ENCODE measurements at regions not wholly inside any gene's neighbourhood (a gene's known extent, or its start where the extent isn't known, plus 50 kb on each side); places are given as distances from the start of the nearest gene placed in this dataset.
"Not testable (repeated sequence)": the region's sequence is repeated elsewhere in the genome, so short reads cannot be mapped to it uniquely, and the experiment has no call there.

DNA sequence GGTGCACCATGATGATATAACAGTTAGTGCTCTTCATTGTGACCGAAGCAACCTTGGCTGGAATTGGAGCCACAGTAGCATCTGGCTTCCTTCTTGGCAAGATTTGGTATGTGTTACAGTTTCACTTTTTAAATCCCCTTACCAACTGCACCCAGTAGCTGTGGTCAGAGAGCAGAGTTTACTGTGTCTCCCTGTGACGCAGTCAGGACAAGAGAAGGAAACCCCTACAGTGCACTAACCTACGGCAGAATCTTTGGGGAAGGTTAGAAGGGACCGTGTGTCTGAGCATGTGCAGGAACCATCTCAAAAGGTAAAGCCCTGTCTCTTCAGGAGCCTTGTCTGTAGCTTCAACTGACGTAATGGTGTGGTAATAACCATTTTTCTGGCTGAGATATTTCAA lies 134.0 kb downstream of the FAM72B start:
- H3K36me3 ChIP-seq (ENCODE audit: control insufficient read depth, insufficient read depth, low read length); H3K4me1 ChIP-seq (ENCODE audit: control insufficient read depth, insufficient read depth, low read length); H3K4me3 ChIP-seq (ENCODE audit: low read length); DNase-seq; H3K9me3 ChIP-seq (replicated peaks; ENCODE audit: control insufficient read depth, low read depth, low read length); H3K27ac ChIP-seq (ENCODE audit: low read length): not testable (repeated sequence)
- WGBS (ENCODE audit: insufficient coverage), result 80% methylated on average over 1 of the region's 5 CpGs
- H3K27me3 ChIP-seq (ENCODE audit: control insufficient read depth, insufficient read depth, low read length), result peaks cover 18% of the 10 kb centered on the region

- not testable (repeated sequence) for H3K27ac ChIP-seq (ENCODE audit: low read length); H3K4me3 ChIP-seq (ENCODE audit: low read length); H3K4me1 ChIP-seq (ENCODE audit: control insufficient read depth, insufficient read depth, low read length); DNase-seq; H3K36me3 ChIP-seq (ENCODE audit: control insufficient read depth, insufficient read depth, low read length); H3K9me3 ChIP-seq (replicated peaks; ENCODE audit: control insufficient read depth, low read depth, low read length)
- WGBS (ENCODE audit: insufficient coverage), result 0% methylated on average over 2 of the region's 40 CpGs
- H3K27me3 ChIP-seq (ENCODE audit: control insufficient read depth, insufficient read depth, low read length), result peaks cover 18% of the 10 kb centered on the region
These were observed 132.9 kb downstream of the FAM72B start for GRCh38 chr1:121051161-121051790.

DNA sequence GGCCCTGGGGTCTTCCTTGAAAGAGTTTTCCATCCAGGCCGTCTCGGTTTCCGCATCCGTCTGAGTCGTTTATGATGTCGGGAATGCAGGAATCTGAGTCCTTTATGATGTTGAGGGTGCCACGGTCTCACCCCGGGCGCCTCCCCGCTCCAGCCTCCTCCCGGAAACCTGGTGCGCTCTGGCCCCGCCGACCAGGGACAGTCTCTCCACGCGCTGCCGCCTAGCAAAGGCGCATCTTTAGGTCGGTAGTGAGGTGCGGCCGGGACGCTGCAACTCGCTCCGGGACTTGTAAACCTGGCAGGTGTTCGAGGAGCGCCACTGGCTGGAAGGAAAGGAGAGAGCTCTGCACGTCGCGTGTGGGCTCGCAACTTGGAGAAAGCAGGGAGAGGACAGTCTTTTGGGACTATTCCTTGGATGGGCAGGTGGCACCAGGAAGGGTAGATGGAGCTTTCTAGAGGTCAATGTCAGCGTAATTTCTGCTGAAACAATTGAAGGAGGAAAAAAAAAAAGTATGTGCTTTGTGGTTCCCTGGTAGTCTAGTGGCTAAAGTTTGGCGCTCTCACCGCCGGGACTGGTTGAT lies 132.0 kb downstream of the FAM72B start:
- DNase-seq; H3K9me3 ChIP-seq (replicated peaks; ENCODE audit: control insufficient read depth, low read depth, low read length); H3K4me1 ChIP-seq (ENCODE audit: control insufficient read depth, insufficient read depth, low read length); H3K36me3 ChIP-seq (ENCODE audit: control insufficient read depth, insufficient read depth, low read length); H3K4me3 ChIP-seq (ENCODE audit: low read length); H3K27ac ChIP-seq (ENCODE audit: low read length): not testable (repeated sequence)
- H3K27me3 ChIP-seq (ENCODE audit: control insufficient read depth, insufficient read depth, low read length), result peaks cover 18% of the 10 kb centered on the region
- WGBS (ENCODE audit: insufficient coverage), result 6% methylated on average over 11 of the region's 34 CpGs

DNA sequence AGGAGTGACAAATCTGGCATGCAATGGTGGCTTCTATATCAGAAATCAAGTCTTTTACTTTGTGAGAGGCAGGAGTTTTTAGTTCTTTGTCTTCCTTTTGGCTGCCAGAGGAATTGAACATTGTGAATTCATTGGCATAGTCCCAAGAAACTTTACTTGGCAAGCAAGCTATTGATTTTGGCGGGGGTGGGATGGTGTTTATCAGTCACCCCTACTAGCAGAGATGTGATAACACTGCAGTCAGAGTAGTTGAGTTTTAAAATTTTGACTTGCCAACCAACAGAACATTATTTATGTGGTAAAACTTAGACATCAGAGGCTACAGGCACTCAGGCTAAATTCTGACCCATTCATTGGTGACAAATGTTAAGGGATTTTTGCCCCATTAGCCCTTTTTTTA lies 129.2 kb downstream of the FAM72B start:
- not testable (repeated sequence) for H3K36me3 ChIP-seq (ENCODE audit: control insufficient read depth, insufficient read depth, low read length); H3K9me3 ChIP-seq (replicated peaks; ENCODE audit: control insufficient read depth, low read depth, low read length); H3K4me1 ChIP-seq (ENCODE audit: control insufficient read depth, insufficient read depth, low read length); DNase-seq; H3K4me3 ChIP-seq (ENCODE audit: low read length); H3K27ac ChIP-seq (ENCODE audit: low read length)
- no CpG with 5 or more reads among the region's 1 CpG for WGBS (ENCODE audit: insufficient coverage)
- peaks cover 12% of the 10 kb centered on the region for H3K27me3 ChIP-seq (ENCODE audit: control insufficient read depth, insufficient read depth, low read length)

GRCh38 chr1:121066925-121067324 lies 117.2 kb downstream of the FAM72B start:
- WGBS (ENCODE audit: insufficient coverage), result no CpG with 5 or more reads among the region's 1 CpG
- not testable (repeated sequence) for H3K4me3 ChIP-seq (ENCODE audit: low read length); H3K27me3 ChIP-seq (ENCODE audit: control insufficient read depth, insufficient read depth, low read length); H3K27ac ChIP-seq (ENCODE audit: low read length); H3K9me3 ChIP-seq (replicated peaks; ENCODE audit: control insufficient read depth, low read depth, low read length); DNase-seq; H3K4me1 ChIP-seq (ENCODE audit: control insufficient read depth, insufficient read depth, low read length); H3K36me3 ChIP-seq (ENCODE audit: control insufficient read depth, insufficient read depth, low read length)

GRCh38 chr1:121068738-121069499 lies 115.2 kb downstream of the FAM72B start:
- DNase-seq; H3K36me3 ChIP-seq (ENCODE audit: control insufficient read depth, insufficient read depth, low read length); H3K4me1 ChIP-seq (ENCODE audit: control insufficient read depth, insufficient read depth, low read length); H3K27ac ChIP-seq (ENCODE audit: low read length); H3K4me3 ChIP-seq (ENCODE audit: low read length); H3K9me3 ChIP-seq (replicated peaks; ENCODE audit: control insufficient read depth, low read depth, low read length); H3K27me3 ChIP-seq (ENCODE audit: control insufficient read depth, insufficient read depth, low read length): not testable (repeated sequence)
- no CpG with 5 or more reads among the region's 1 CpG for WGBS (ENCODE audit: insufficient coverage)

DNA sequence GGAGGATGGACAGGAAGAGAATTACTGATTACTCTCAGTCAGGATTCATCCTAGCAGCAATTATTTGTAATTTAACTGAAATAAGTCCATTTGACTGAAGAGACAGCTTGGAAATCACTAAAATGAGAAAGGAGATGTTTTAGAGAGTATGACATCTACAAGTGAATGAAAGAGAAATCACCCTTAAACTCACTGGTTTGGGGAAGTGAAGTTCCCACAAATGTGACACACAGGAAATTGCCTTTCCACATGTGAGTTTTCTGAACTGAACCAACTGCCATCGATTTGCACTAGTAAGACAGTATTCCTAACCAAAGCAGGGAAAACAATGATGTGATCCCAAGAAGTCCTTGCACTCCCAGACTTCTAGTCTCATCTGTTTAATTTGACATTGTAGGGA lies 110.3 kb downstream of the FAM72B start:
- H3K36me3 ChIP-seq (ENCODE audit: control insufficient read depth, insufficient read depth, low read length); H3K27ac ChIP-seq (ENCODE audit: low read length); H3K27me3 ChIP-seq (ENCODE audit: control insufficient read depth, insufficient read depth, low read length); H3K4me3 ChIP-seq (ENCODE audit: low read length); H3K4me1 ChIP-seq (ENCODE audit: control insufficient read depth, insufficient read depth, low read length); DNase-seq; H3K9me3 ChIP-seq (replicated peaks; ENCODE audit: control insufficient read depth, low read depth, low read length): not testable (repeated sequence)
- WGBS (ENCODE audit: insufficient coverage), result no CpG with 5 or more reads among the region's 1 CpG

GRCh38 chr1:121075254-121075805 lies 108.8 kb downstream of the FAM72B start:
- DNase-seq; H3K27ac ChIP-seq (ENCODE audit: low read length); H3K4me1 ChIP-seq (ENCODE audit: control insufficient read depth, insufficient read depth, low read length); H3K36me3 ChIP-seq (ENCODE audit: control insufficient read depth, insufficient read depth, low read length); H3K4me3 ChIP-seq (ENCODE audit: low read length); H3K27me3 ChIP-seq (ENCODE audit: control insufficient read depth, insufficient read depth, low read length); H3K9me3 ChIP-seq (replicated peaks; ENCODE audit: control insufficient read depth, low read depth, low read length): not testable (repeated sequence)
- WGBS (ENCODE audit: insufficient coverage), result no CpG with 5 or more reads among the region's 3 CpGs

DNA sequence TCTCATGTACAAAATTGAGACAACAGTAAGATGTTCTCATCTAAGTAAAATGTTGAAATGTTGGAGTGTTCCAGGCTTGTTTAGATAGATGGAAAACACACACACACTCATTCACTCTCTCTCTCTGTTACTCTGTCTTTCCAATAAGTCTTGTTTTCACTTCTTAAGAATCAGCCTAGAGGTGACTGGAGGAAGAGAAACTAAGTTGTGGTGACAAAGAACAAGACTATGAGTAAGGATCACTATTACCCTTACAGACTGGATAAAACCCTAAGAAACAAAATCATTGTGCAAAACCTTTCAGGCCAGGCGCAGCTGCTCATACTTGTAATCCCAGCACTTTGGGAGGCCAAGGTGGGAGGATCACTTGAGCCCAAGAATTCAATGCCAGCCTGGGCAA lies 107.5 kb downstream of the FAM72B start:
- DNase-seq; H3K4me3 ChIP-seq (ENCODE audit: low read length); H3K27ac ChIP-seq (ENCODE audit: low read length); H3K4me1 ChIP-seq (ENCODE audit: control insufficient read depth, insufficient read depth, low read length); H3K9me3 ChIP-seq (replicated peaks; ENCODE audit: control insufficient read depth, low read depth, low read length); H3K27me3 ChIP-seq (ENCODE audit: control insufficient read depth, insufficient read depth, low read length); H3K36me3 ChIP-seq (ENCODE audit: control insufficient read depth, insufficient read depth, low read length): not testable (repeated sequence)
- WGBS (ENCODE audit: insufficient coverage), result no CpG with 5 or more reads among the region's 1 CpG

DNA sequence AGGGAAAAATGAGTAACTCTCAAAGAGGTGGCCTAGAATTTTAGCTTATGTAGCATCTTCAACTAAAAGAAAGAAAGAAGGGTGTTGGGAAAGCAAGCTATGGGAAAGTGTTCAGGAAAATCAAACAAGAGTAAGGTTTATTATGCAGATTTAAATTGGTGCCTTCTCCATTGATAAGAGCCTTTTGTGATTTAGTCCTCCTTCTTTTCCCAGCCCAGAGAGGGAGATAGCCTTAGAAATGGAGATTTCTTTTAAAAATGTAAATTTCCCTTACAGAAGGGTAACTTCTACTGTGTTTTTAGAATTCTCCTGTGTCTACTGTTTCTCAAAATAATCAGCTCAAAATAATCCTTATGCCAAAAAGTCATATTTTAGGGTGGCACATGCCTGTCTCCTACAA lies 104.5 kb downstream of the FAM72B start:
- H3K4me1 ChIP-seq (ENCODE audit: control insufficient read depth, insufficient read depth, low read length); H3K27ac ChIP-seq (ENCODE audit: low read length); H3K4me3 ChIP-seq (ENCODE audit: low read length); H3K9me3 ChIP-seq (replicated peaks; ENCODE audit: control insufficient read depth, low read depth, low read length); H3K27me3 ChIP-seq (ENCODE audit: control insufficient read depth, insufficient read depth, low read length); H3K36me3 ChIP-seq (ENCODE audit: control insufficient read depth, insufficient read depth, low read length); DNase-seq: not testable (repeated sequence)
